Nephron (organoid): ENCODE measurements at regions not wholly inside any gene's neighbourhood (a gene's known extent, or its start where the extent isn't known, plus 50 kb on each side); places are given as distances from the start of the nearest gene placed in this dataset.

Experiments
- H3K27ac Mint-ChIP-seq, 3 experiments: 2 replicates each; pipeline ENCODE4 v1.8.0; 2020; ENCODE audit warnings: mixed read lengths in 3 of 3, mild to moderate bottlenecking in 2 of 3, moderate library complexity in 1 of 3
- H3K27me3 Mint-ChIP-seq: 2 replicates; pipeline ENCODE4 v1.8.0; 2021; ENCODE audit warnings: low read depth, mild to moderate bottlenecking, moderate library complexity, mixed read lengths
- H3K36me3 Mint-ChIP-seq: 2 replicates; pipeline ENCODE4 v1.8.0; 2020; ENCODE audit warnings: low read depth, mixed read lengths
- H3K4me1 Mint-ChIP-seq: 2 replicates; pipeline ENCODE4 v1.8.0; 2020; ENCODE audit warnings: mixed read lengths
- H3K4me3 Mint-ChIP-seq, 3 experiments: 2 replicates each; pipeline ENCODE4 v1.8.0; 2020; ENCODE audit warnings: mild to moderate bottlenecking in 3 of 3, mixed read lengths in 3 of 3, moderate library complexity in 2 of 3
- H3K9me3 Mint-ChIP-seq: 2 replicates; pipeline ENCODE4 v1.8.0; 2020; ENCODE audit warnings: mixed read lengths
- TF ChIP-seq, protein P1 (sequence below), 3 experiments: fragments of 200-600 bp; sonication (generic); IDR thresholded peaks; one replicate each; pipeline ENCODE4 v1.5.0; 2021; ENCODE audit warnings: antibody characterized with exemption in 3 of 3; ENCODE audit not compliant: unreplicated experiment in 3 of 3

DNA sequence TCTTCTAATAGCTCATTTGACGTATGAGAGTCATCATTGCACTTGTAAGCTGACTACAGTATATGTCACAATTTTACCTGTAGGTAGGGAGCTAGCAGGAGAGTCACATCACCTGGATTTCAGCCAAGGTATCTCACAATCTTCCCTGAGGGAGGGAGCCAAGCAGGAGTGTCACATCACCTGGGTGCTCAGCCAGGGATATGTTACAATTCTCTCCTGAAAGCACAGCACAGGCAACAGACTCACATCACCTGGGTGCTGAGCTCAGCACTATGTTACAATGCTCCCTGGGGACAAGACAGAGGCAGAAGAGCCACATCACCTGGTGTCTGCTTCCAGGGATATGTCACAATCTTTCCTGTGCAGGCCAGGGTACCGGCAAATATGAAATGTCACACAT is 51.5 kb upstream of the ZNF730 start:
- H3K9me3 Mint-ChIP-seq = peaks cover 67% of the 10 kb centered on the region
- no peak overlapping the region for H3K27ac Mint-ChIP-seq
- TF ChIP-seq, protein P1, sequence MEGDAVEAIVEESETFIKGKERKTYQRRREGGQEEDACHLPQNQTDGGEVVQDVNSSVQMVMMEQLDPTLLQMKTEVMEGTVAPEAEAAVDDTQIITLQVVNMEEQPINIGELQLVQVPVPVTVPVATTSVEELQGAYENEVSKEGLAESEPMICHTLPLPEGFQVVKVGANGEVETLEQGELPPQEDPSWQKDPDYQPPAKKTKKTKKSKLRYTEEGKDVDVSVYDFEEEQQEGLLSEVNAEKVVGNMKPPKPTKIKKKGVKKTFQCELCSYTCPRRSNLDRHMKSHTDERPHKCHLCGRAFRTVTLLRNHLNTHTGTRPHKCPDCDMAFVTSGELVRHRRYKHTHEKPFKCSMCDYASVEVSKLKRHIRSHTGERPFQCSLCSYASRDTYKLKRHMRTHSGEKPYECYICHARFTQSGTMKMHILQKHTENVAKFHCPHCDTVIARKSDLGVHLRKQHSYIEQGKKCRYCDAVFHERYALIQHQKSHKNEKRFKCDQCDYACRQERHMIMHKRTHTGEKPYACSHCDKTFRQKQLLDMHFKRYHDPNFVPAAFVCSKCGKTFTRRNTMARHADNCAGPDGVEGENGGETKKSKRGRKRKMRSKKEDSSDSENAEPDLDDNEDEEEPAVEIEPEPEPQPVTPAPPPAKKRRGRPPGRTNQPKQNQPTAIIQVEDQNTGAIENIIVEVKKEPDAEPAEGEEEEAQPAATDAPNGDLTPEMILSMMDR (IDR thresholded peaks at IDR 0.05; ENCODE audit: unreplicated experiment in 3 of 3) = no peak
- H3K4me3 Mint-ChIP-seq = no peak overlapping the region
- H3K4me1 Mint-ChIP-seq = no peaks in the 10 kb centered on the region
- no peaks in the 10 kb centered on the region for H3K36me3 Mint-ChIP-seq
- H3K27me3 Mint-ChIP-seq = peaks cover 4% of the 10 kb centered on the region

GRCh38 chr19:23062921-23063320 is 53.9 kb upstream of the ZNF730 start:
- Mint-ChIP-seq H3K27ac (no peak overlapping the region), H3K9me3 (peaks cover 64% of the 10 kb centered on the region), H3K4me3 (no peak overlapping the region), H3K27me3 (no peaks in the 10 kb centered on the region), H3K4me1 (no peaks in the 10 kb centered on the region), H3K36me3 (no peaks in the 10 kb centered on the region)
- TF ChIP-seq, protein P1 (IDR thresholded peaks at IDR 0.05; ENCODE audit: unreplicated experiment in 3 of 3) = no peak

GRCh38 chr19:23060016-23060415 is 56.8 kb upstream of the ZNF730 start:
- TF ChIP-seq, protein P1 (IDR thresholded peaks at IDR 0.05; ENCODE audit: unreplicated experiment in 3 of 3) = no peak
- Mint-ChIP-seq H3K4me3 (no peak overlapping the region), H3K9me3 (peaks cover 59% of the 10 kb centered on the region), H3K27ac (no peak overlapping the region), H3K36me3 (no peaks in the 10 kb centered on the region), H3K27me3 (no peaks in the 10 kb centered on the region), H3K4me1 (no peaks in the 10 kb centered on the region)

GRCh38 chr19:23056516-23056915 is 53.5 kb upstream of the ZNF728 start:
- no peaks in the 10 kb centered on the region for H3K4me1 Mint-ChIP-seq
- no peak overlapping the region for H3K4me3 Mint-ChIP-seq
- TF ChIP-seq, protein P1 (IDR thresholded peaks at IDR 0.05; ENCODE audit: unreplicated experiment in 3 of 3) = no peak
- H3K9me3 Mint-ChIP-seq = peaks cover 66% of the 10 kb centered on the region
- H3K27ac Mint-ChIP-seq = no peak overlapping the region
- H3K36me3 Mint-ChIP-seq = no peaks in the 10 kb centered on the region
- H3K27me3 Mint-ChIP-seq = no peaks in the 10 kb centered on the region

DNA sequence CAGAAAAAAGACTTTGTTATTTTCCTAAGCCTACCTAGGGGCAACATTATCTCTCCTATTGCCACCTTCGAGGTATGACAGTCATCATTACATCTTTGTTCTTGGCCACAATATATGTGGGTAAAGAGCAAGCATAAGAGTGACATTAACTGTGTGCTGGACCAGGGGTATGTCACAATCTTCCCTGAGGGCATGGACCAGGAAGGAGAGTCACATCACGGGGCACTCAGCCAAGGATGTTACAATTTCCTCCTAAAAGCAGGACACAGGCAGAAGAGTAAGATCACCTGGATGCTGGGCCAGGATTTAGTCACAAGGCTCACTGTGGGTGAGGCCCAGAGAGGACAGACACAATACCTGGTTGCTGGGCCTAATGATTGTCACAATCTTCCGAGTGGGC is 53.0 kb upstream of the ZNF728 start:
- H3K4me1 Mint-ChIP-seq = no peaks in the 10 kb centered on the region
- H3K27ac Mint-ChIP-seq = no peak overlapping the region
- H3K27me3 Mint-ChIP-seq = no peaks in the 10 kb centered on the region
- H3K4me3 Mint-ChIP-seq = no peak overlapping the region
- H3K36me3 Mint-ChIP-seq = no peaks in the 10 kb centered on the region
- TF ChIP-seq, protein P1 (IDR thresholded peaks at IDR 0.05; ENCODE audit: unreplicated experiment in 3 of 3) = no peak
- H3K9me3 Mint-ChIP-seq = peaks cover 66% of the 10 kb centered on the region

- no peak overlapping the region for H3K27ac Mint-ChIP-seq
- H3K9me3 Mint-ChIP-seq = peaks cover 66% of the 10 kb centered on the region
These were observed 52.5 kb upstream of the ZNF728 start for GRCh38 chr19:23055501-23055900.

More at GRCh38 chr19:23055501-23055900, 52.5 kb upstream of the ZNF728 start:
- Mint-ChIP-seq H3K27me3 (no peaks in the 10 kb centered on the region), H3K36me3 (no peaks in the 10 kb centered on the region), H3K4me1 (no peaks in the 10 kb centered on the region), H3K4me3 (no peak overlapping the region)
- TF ChIP-seq, protein P1 (IDR thresholded peaks at IDR 0.05; ENCODE audit: unreplicated experiment in 3 of 3) = no peak
